Neuronal stem cell (in vitro differentiated cells): ENCODE measurements at regions not wholly inside any gene's neighbourhood (a gene's known extent, or its start where the extent isn't known, plus 50 kb on each side); places are given as distances from the start of the nearest gene placed in this dataset.

Experiments
- DNase-seq: peaks from one replicate; pipeline ENCODE4 v3.0.0-alpha.2; 2013; ENCODE audit warnings: low spot score
- H2AFZ ChIP-seq: one replicate; pipeline ENCODE4 v1.6.1; 2013; ENCODE audit warnings: mild to moderate bottlenecking, low read length, inconsistent platforms
- H2AK5ac ChIP-seq: 2 replicates; pipeline ENCODE4 v1.6.1; 2013; ENCODE audit warnings: low read depth, mild to moderate bottlenecking, inconsistent platforms, low read length, moderate library complexity, mixed read lengths
- H2BK120ac ChIP-seq: 2 replicates; pipeline ENCODE4 v1.6.1; 2013; ENCODE audit warnings: low read depth, mild to moderate bottlenecking, inconsistent platforms, low read length, moderate library complexity, mixed read lengths
- H2BK12ac ChIP-seq: one replicate; pipeline ENCODE4 v1.6.1; 2013; ENCODE audit warnings: low read length, inconsistent platforms
- H2BK15ac ChIP-seq: 2 replicates; pipeline ENCODE4 v1.6.1; 2013; ENCODE audit warnings: mild to moderate bottlenecking, low read length, inconsistent platforms, mixed read lengths
- H2BK5ac ChIP-seq: one replicate; pipeline ENCODE4 v1.6.1; 2013; ENCODE audit warnings: inconsistent platforms, mild to moderate bottlenecking, low read length, moderate library complexity
- H3K14ac ChIP-seq: one replicate; pipeline ENCODE4 v1.6.1; 2013; ENCODE audit warnings: low read length, inconsistent platforms
- H3K18ac ChIP-seq: 2 replicates; pipeline ENCODE4 v1.6.1; 2013; ENCODE audit warnings: low read length, inconsistent platforms
- H3K23ac ChIP-seq: 2 replicates; pipeline ENCODE4 v1.6.1; 2013; ENCODE audit warnings: low read depth, mild to moderate bottlenecking, mixed read lengths, low read length, inconsistent platforms; ENCODE audit not compliant: poor library complexity
- H3K27ac ChIP-seq: replicated peaks from 3 replicates; pipeline ENCODE4 v1.5.1; 2013; ENCODE audit warnings: low read length, inconsistent platforms
- H3K27me3 ChIP-seq, 3 experiments: 2 replicates each; pipeline ENCODE4 v1.6.1; 2013; ENCODE audit warnings: low read length in 3 of 3, mild to moderate bottlenecking in 2 of 3, inconsistent platforms in 1 of 3, low read depth in 1 of 3, mixed read lengths in 1 of 3, moderate library complexity in 1 of 3; ENCODE audit not compliant: control insufficient read depth in 3 of 3, insufficient read depth in 3 of 3
- H3K36me3 ChIP-seq, 2 donors: replicated peaks in 1 of 2; 2 replicates each; pipeline ENCODE4 v1.6.1; 2013; ENCODE audit warnings: low read length in 2 of 2; ENCODE audit not compliant: control insufficient read depth in 2 of 2, insufficient read depth in 2 of 2
- H3K4ac ChIP-seq: 2 replicates; pipeline ENCODE4 v1.6.1; 2013; ENCODE audit warnings: inconsistent platforms, mild to moderate bottlenecking, low read length, moderate library complexity
- H3K4me1 ChIP-seq, 2 donors: 1 replicate in 1 of 2; 2 replicates in 1 of 2; pipeline ENCODE4 v1.6.1; 2013; ENCODE audit warnings: low read length in 2 of 2, low read depth in 1 of 2; ENCODE audit not compliant: control insufficient read depth in 2 of 2, insufficient read depth in 1 of 2
- H3K4me2 ChIP-seq: one replicate; pipeline ENCODE4 v1.6.1; 2013; ENCODE audit warnings: mild to moderate bottlenecking, low read length, inconsistent platforms; ENCODE audit not compliant: insufficient read depth, poor library complexity, severe bottlenecking
- H3K4me3 ChIP-seq, 2 donors: 2 replicates each; pipeline ENCODE4 v1.5.1; 2013; ENCODE audit warnings: low read length in 2 of 2, mild to moderate bottlenecking in 2 of 2, inconsistent platforms in 1 of 2, moderate library complexity in 1 of 2
- H3K79me1 ChIP-seq: one replicate; pipeline ENCODE4 v1.6.1; 2013; ENCODE audit warnings: low read depth, mild to moderate bottlenecking, inconsistent platforms, low read length, moderate library complexity
- H3K9ac ChIP-seq: one replicate; pipeline ENCODE4 v1.6.1; 2013; ENCODE audit warnings: mild to moderate bottlenecking, low read depth, low read length, inconsistent platforms; ENCODE audit not compliant: poor library complexity
- H3K9me3 ChIP-seq, 2 donors: replicated peaks in 1 of 2; 2 replicates each; pipeline versions ENCODE3 to v1.6.1; 2013; ENCODE audit warnings: low read length in 2 of 2, mild to moderate bottlenecking in 2 of 2, inconsistent platforms in 1 of 2, low read depth in 1 of 2, mixed read lengths in 1 of 2, moderate library complexity in 1 of 2; ENCODE audit not compliant: control insufficient read depth in 2 of 2, insufficient read depth in 1 of 2
- H4K8ac ChIP-seq: one replicate; pipeline ENCODE4 v1.6.1; 2013; ENCODE audit warnings: low read depth, mild to moderate bottlenecking, inconsistent platforms, low read length, moderate library complexity
- H4K91ac ChIP-seq: one replicate; pipeline ENCODE4 v1.6.1; 2013; ENCODE audit warnings: low read length, low read depth, mild to moderate bottlenecking, inconsistent platforms; ENCODE audit not compliant: poor library complexity
- WGBS, 2 donors: extraction: QIAGEN DNeasy Blood & Tissue Kit; methylation state at CpG; one replicate each; pipeline ENCODE4 v1.1.7; 2013; ENCODE audit warnings: missing lambda C conversion rate in 2 of 2, mixed read lengths in 1 of 2; ENCODE audit not compliant: insufficient read length in 2 of 2, insufficient replicate concordance in 1 of 2; ENCODE audit errors: extremely low coverage in 2 of 2; 5-methylcytosine and 5-hydroxymethylcytosine counted together

DNA sequence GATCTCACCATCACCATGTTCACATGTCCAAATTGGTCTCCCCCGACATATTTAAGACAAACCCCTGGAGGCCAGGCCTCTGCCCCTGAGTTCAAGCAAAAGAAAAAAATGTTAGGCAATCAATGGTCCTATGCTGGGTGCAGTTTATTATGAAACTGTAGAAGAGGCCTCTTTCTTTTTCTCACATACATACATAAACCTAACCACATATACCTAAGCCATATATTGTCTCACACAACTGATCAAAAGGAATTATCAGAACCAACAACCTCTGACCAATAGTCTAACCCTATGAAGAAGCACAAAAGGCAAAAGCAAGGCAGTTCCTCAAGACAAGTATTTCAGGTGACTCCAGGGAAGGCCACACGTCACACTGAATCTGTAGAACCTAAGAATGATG is 49.9 kb downstream of the ILRUN start:
- no peaks in the 10 kb centered on the region for H3K27me3 ChIP-seq
- H3K9ac ChIP-seq: no peak overlapping the region
- H3K79me1 ChIP-seq: no peaks in the 10 kb centered on the region
- H3K23ac ChIP-seq: no peak overlapping the region
- no peak overlapping the region for H2AFZ ChIP-seq
- peaks cover 8 to 65% of the 10 kb centered on the region in 2 donors for H3K36me3 ChIP-seq
- H3K18ac ChIP-seq: no peak overlapping the region
- H3K9me3 ChIP-seq: no peaks in the 10 kb centered on the region
- H2AK5ac ChIP-seq: no peak overlapping the region
- no peak overlapping the region for H2BK5ac ChIP-seq
- H3K4me3 ChIP-seq: no peak overlapping the region
- no peak overlapping the region for H4K91ac ChIP-seq
- no peaks in the 10 kb centered on the region for H3K4me1 ChIP-seq
- H3K14ac ChIP-seq: no peak overlapping the region
- no peak overlapping the region for H3K27ac ChIP-seq
- no peak overlapping the region for H2BK12ac ChIP-seq
- H4K8ac ChIP-seq: no peak overlapping the region
- no peak for DNase-seq
- no peak overlapping the region for H2BK15ac ChIP-seq
- H2BK120ac ChIP-seq: no peak overlapping the region
- H3K4ac ChIP-seq: no peak overlapping the region
- no CpG with 5 or more reads among the region's 2 CpGs for WGBS, 2 donors
- H3K4me2 ChIP-seq: no peak overlapping the region

DNA sequence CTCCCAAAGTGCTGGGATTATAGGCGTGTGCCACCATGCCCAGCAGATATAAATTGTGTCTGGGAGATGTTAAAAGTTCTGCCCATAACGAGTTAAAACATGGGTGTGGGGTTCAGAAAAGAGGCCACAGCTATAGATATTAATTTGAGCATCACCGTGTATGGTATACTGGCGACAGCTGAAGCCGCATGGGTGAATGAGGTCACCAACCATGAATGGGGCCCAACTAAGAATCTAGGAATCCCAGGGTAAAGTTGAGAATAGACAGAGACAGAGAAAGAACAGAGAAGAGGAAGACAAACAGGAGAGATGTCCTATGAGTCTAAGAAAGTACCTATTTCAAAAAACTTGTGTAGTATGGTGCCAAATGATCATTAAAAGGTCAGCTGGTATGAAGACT is 50.9 kb downstream of the ILRUN start:
- Histone ChIP-seq H3K23ac (no peak overlapping the region), H4K91ac (no peak overlapping the region), H2BK12ac (no peak overlapping the region), H3K4ac (no peak overlapping the region), H3K27me3 (no peaks in the 10 kb centered on the region), H3K9me3 (no peaks in the 10 kb centered on the region), H3K18ac (no peak overlapping the region), H4K8ac (no peak overlapping the region), H3K9ac (no peak overlapping the region), H3K4me1 (no peaks in the 10 kb centered on the region), H3K4me3 (no peak overlapping the region), H2AK5ac (no peak overlapping the region), H3K79me1 (no peaks in the 10 kb centered on the region), H3K14ac (no peak overlapping the region), H2BK5ac (no peak overlapping the region), H3K27ac (no peak overlapping the region), H2BK120ac (no peak overlapping the region), H2BK15ac (no peak overlapping the region), H2AFZ (no peak overlapping the region), H3K4me2 (no peak overlapping the region), H3K36me3 (peaks cover 8 to 66% of the 10 kb centered on the region in 2 donors)
- DNase-seq: no peak
- no CpG with 5 or more reads among the region's 5 CpGs for WGBS, 2 donors

DNA sequence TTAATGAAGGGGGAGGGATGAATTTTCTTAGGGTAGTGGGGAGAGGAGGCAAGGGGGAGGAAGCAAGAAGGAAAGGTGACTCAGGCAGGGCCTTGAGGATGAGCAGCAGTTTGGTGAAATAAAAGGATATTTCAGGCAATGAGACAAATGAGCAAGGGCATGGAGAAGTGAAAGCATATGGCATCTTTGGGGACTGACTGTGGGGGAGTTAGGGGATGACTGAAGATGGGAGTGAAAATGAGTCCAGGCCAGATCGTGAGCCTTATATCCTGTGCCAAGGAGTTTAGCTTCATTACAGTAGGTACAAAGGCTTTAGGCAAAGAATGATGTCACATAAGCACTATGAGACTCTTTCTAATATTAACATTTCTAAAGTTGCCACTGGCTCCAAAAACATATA is 51.9 kb downstream of the ILRUN start:
- no CpG with 5 or more reads among the region's 1 CpG for WGBS, 2 donors
- no peak overlapping the region for H3K18ac ChIP-seq
- no peak overlapping the region for H2BK15ac ChIP-seq
- peaks cover 8 to 69% of the 10 kb centered on the region in 2 donors for H3K36me3 ChIP-seq
- H3K79me1 ChIP-seq: no peaks in the 10 kb centered on the region
- no peak overlapping the region for H2BK12ac ChIP-seq
- H2AK5ac ChIP-seq: no peak overlapping the region
- no peak overlapping the region for H2AFZ ChIP-seq
- H3K9me3 ChIP-seq: no peaks in the 10 kb centered on the region
- H2BK5ac ChIP-seq: no peak overlapping the region
- no peak overlapping the region for H4K8ac ChIP-seq
- DNase-seq: no peak
- H3K27me3 ChIP-seq: no peaks in the 10 kb centered on the region
- H3K4me3 ChIP-seq: no peak overlapping the region
- no peak overlapping the region for H2BK120ac ChIP-seq
- no peak overlapping the region for H3K27ac ChIP-seq
- no peak overlapping the region for H3K4me2 ChIP-seq
- no peak overlapping the region for H3K23ac ChIP-seq
- no peak overlapping the region for H3K14ac ChIP-seq
- no peak overlapping the region for H4K91ac ChIP-seq
- no peaks in the 10 kb centered on the region for H3K4me1 ChIP-seq
- H3K4ac ChIP-seq: no peak overlapping the region
- no peak overlapping the region for H3K9ac ChIP-seq

DNA sequence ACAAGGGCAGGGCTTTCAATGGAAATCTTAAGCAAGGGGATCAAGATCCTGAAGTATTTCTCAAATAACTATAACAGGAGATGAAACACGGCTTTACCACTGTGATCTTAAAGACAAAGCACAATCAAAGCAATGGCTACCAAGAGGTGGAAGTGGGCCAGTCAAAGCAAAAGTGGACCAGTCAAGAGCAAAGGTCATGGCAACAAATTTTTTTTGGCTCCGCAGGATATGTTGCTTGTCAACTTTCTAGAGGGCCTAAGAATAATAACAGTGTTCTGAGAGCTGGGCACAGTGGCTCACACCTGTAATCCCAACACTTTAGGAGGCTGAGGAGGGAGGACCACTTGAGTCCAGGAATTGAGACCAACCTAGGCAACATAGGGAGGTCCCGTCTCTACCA is 54.1 kb downstream of the ILRUN start:
- WGBS, 2 donors: no CpG with 5 or more reads among the region's 3 CpGs
- no peak overlapping the region for H3K4me3 ChIP-seq
- H3K23ac ChIP-seq: no peak overlapping the region
- H2BK12ac ChIP-seq: no peak overlapping the region
- H2BK15ac ChIP-seq: no peak overlapping the region
- H3K4ac ChIP-seq: no peak overlapping the region
- H4K91ac ChIP-seq: no peak overlapping the region
- H3K36me3 ChIP-seq: peaks cover 12 to 70% of the 10 kb centered on the region in 2 donors
- no peaks in the 10 kb centered on the region for H3K4me1 ChIP-seq
- H3K27me3 ChIP-seq: no peaks in the 10 kb centered on the region
- H3K4me2 ChIP-seq: no peak overlapping the region
- no peak overlapping the region for H3K14ac ChIP-seq
- H2AK5ac ChIP-seq: no peak overlapping the region
- H3K27ac ChIP-seq: no peak overlapping the region
- no peak overlapping the region for H3K9ac ChIP-seq
- H3K9me3 ChIP-seq: no peaks in the 10 kb centered on the region
- H2AFZ ChIP-seq: no peak overlapping the region
- H4K8ac ChIP-seq: no peak overlapping the region
- no peak for DNase-seq
- no peaks in the 10 kb centered on the region for H3K79me1 ChIP-seq
- H2BK120ac ChIP-seq: no peak overlapping the region
- no peak overlapping the region for H3K18ac ChIP-seq
- no peak overlapping the region for H2BK5ac ChIP-seq
